ENCODE measurements at regions not wholly inside any gene's neighbourhood (a gene's known extent, or its start where the extent isn't known, plus 50 kb on each side); places are given as distances from the start of the nearest gene placed in this dataset.

DNA sequence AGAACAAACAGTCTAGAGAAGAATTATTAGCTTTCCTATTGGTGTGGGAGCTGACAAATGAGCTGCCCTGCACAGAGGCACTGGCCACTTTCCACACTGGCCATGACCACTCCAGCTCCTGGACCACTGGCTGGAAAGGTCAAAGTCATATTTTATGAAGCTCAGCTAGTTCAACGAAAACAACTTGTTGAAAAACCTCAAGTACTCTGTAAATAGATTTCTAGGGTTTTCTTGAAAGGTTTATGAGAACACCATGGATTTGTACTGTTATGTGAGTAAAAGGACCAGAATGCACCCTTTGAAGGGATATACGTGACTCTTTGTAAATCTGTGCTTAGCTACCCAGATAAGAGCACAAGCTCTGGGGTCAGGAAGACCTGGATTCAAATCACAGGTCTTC lies 54.5 kb upstream of the FGGY start:
- no peak overlapping the region for H3K4me3 ChIP-seq (ENCODE audit: extremely low read depth in 1 of 4, insufficient read depth in 2 of 4, low read depth in 3 of 4, low read length in 4 of 4)
- no peaks in the 10 kb centered on the region for H3K27me3 ChIP-seq (replicated peaks in 1 of 4; ENCODE audit: control insufficient read depth in 3 of 4, extremely low read depth in 1 of 4, insufficient read depth in 3 of 4, low read length in 3 of 4)
- H2BK120ac ChIP-seq (replicated peaks; ENCODE audit: low read depth, low read length): no peak overlapping the region
- FAIRE-seq (no peak), DNase-seq (ENCODE audit: low read depth in 1 of 2, low spot score in 2 of 2) (no peak)
- H3K23me2 ChIP-seq (ENCODE audit: low read depth, low read length): no peaks in the 10 kb centered on the region
- H3K4me1 ChIP-seq (replicated peaks in 1 of 4; ENCODE audit: control insufficient read depth in 3 of 4, insufficient read depth in 4 of 4, low read length in 3 of 4): peaks cover 0 to 4% (median 0%) of the 10 kb centered on the region in 4 experiments; a peak in 1 of 7 replicates
- H3K79me1 ChIP-seq (ENCODE audit: low read depth, low read length): no peaks in the 10 kb centered on the region
- no peak overlapping the region for H2BK12ac ChIP-seq (ENCODE audit: low read depth, low read length)
- POLR2A ChIA-PET (ENCODE audit: partially characterized antibody): no interaction called here
- H2AFZ ChIP-seq (ENCODE audit: low read length): no peak overlapping the region
- no peak overlapping the region for H3K18ac ChIP-seq (ENCODE audit: extremely low read depth, low read length)
- 83% methylated on average over 2 of the region's 2 CpGs; no CpG with 5 or more reads in 1 of the 2 experiments for WGBS, 2 experiments (ENCODE audit: extremely low coverage in 1 of 2, insufficient coverage in 1 of 2, insufficient read length in 1 of 2, insufficient replicate concordance in 2 of 2, low coverage in 1 of 2, low lambda C conversion rate in 2 of 2, missing lambda C conversion rate in 1 of 2)
- no peak overlapping the region for H3K56ac ChIP-seq (replicated peaks; ENCODE audit: insufficient read length, low read depth, low read length)
- no peak overlapping the region for H3K14ac ChIP-seq (ENCODE audit: insufficient read length)
- no peak overlapping the region for H2BK20ac ChIP-seq (ENCODE audit: low read length)
- no peaks in the 10 kb centered on the region for H3K36me3 ChIP-seq (ENCODE audit: control insufficient read depth in 2 of 4, insufficient read depth in 4 of 4, low read length in 3 of 4)
- no peak overlapping the region for H2BK15ac ChIP-seq (ENCODE audit: low read length)
- H4K8ac ChIP-seq (ENCODE audit: extremely low read depth, insufficient read depth, low read length): no peak overlapping the region
- H3K9me3 ChIP-seq (ENCODE audit: insufficient read depth in 2 of 2, low read depth in 1 of 2, low read length in 1 of 2): no peaks in the 10 kb centered on the region
- H4K91ac ChIP-seq (replicated peaks; ENCODE audit: insufficient read length, low read length): no peak overlapping the region
- no peak overlapping the region for H2AK5ac ChIP-seq (ENCODE audit: low read depth, low read length)
- H4K20me1 ChIP-seq (replicated peaks in 1 of 2; ENCODE audit: control insufficient read depth in 1 of 2, insufficient read depth in 2 of 2, low read length in 2 of 2): no peaks in the 10 kb centered on the region
- no peak overlapping the region for H3K4ac ChIP-seq (replicated peaks; ENCODE audit: insufficient read length, low read depth, low read length)
- no peak overlapping the region for H2BK5ac ChIP-seq (ENCODE audit: low read depth, low read length)
- no peak overlapping the region for H3K23ac ChIP-seq (ENCODE audit: insufficient read length)
- H3K4me2 ChIP-seq (ENCODE audit: insufficient read depth in 1 of 2, low read depth in 2 of 2, low read length in 2 of 2): no peak overlapping the region
- no peak overlapping the region for H4K5ac ChIP-seq (ENCODE audit: insufficient read length, low read depth, low read length)
- no peak overlapping the region for H3K9ac ChIP-seq (replicated peaks in 1 of 4; ENCODE audit: extremely low read depth in 1 of 4, low read depth in 3 of 4, low read length in 3 of 4)
- no peaks in the 10 kb centered on the region for H3K79me2 ChIP-seq (ENCODE audit: control insufficient read depth in 1 of 2, insufficient read depth in 2 of 2, low read length in 2 of 2)
- CTCF ChIA-PET (ENCODE audit: partially characterized antibody): interaction anchor here (0.8 to 1.0 kb wide), 3 partner anchors 8 to 456 kb away, joined by 3 read pairs; no protein-coding TSS in a partner anchor
- no peak overlapping the region for H3K27ac ChIP-seq (ENCODE audit: low read depth, low read length)
- no peak for TF ChIP-seq SP4 (IDR thresholded peaks at IDR 0.05; ENCODE audit: low read length)
- TF ChIP-seq ATF2 (IDR thresholded peaks at IDR 0.05; ENCODE audit: low read length): no peak
- TF ChIP-seq TAF1 (IDR thresholded peaks at IDR 0.05; ENCODE audit: low read depth, low read length): no peak

Data from H1 (cell line).